H1 (cell line): ENCODE measurements at regions not wholly inside any gene's neighbourhood (a gene's known extent, or its start where the extent isn't known, plus 50 kb on each side); places are given as distances from the start of the nearest gene placed in this dataset.

ENCODE experiments used
- CTCF ChIA-PET: fragments of 300-600 bp; sonication (Branson Sonifier 250); formaldehyde crosslinking; loops from one replicate; lab custom pipeline; 2021; ENCODE audit not compliant: partially characterized antibody; lab: Charles Lee
- POLR2A ChIA-PET: fragments of 300-600 bp; sonication (Branson Sonifier 250); formaldehyde crosslinking; loops from one replicate; lab custom pipeline; 2021; ENCODE audit warnings: inconsistent platforms; ENCODE audit not compliant: partially characterized antibody; lab: Charles Lee
- DNase-seq, 2 experiments: peaks; one replicate each; pipeline versions ENCODE4 v3.0.0 to v3.0.0-alpha.2; 2010 to 2022; ENCODE audit warnings: low spot score in 2 of 2, low read depth in 1 of 2, mixed read lengths in 1 of 2
- FAIRE-seq: peaks from 2 replicates; lab custom pipeline; 2011; peaks lifted over from hg19 to GRCh38; lab: Jason Lieb, UNC
- H2AFZ ChIP-seq: 2 replicates; pipeline ENCODE4 v1.8.1; 2012; ENCODE audit warnings: low read length, inconsistent platforms
- H2AK5ac ChIP-seq: 2 replicates; pipeline ENCODE4 v1.6.1; 2013; ENCODE audit warnings: low read depth, low read length
- H2BK120ac ChIP-seq: replicated peaks from 2 replicates; pipeline ENCODE3; 2013; ENCODE audit warnings: low read depth, low read length, inconsistent platforms
- H2BK12ac ChIP-seq: 2 replicates; pipeline ENCODE4 v1.6.1; 2013; ENCODE audit warnings: low read depth, low read length
- H2BK15ac ChIP-seq: 2 replicates; pipeline ENCODE4 v1.6.1; 2013; ENCODE audit warnings: low read length
- H2BK20ac ChIP-seq: 2 replicates; pipeline ENCODE4 v1.6.1; 2013; ENCODE audit warnings: low read length
- H2BK5ac ChIP-seq: 2 replicates; pipeline ENCODE4 v1.6.1; 2013; ENCODE audit warnings: low read depth, low read length
- H3K14ac ChIP-seq: 2 replicates; pipeline ENCODE4 v1.6.1; 2013; ENCODE audit warnings: inconsistent platforms; ENCODE audit not compliant: insufficient read length
- H3K18ac ChIP-seq: 2 replicates; pipeline ENCODE4 v1.6.1; 2013; ENCODE audit warnings: low read length; ENCODE audit errors: extremely low read depth
- H3K23ac ChIP-seq: 2 replicates; pipeline ENCODE4 v1.6.1; 2013; ENCODE audit warnings: inconsistent platforms; ENCODE audit not compliant: insufficient read length
- H3K23me2 ChIP-seq: 2 replicates; pipeline ENCODE4 v1.6.1; 2013; ENCODE audit warnings: low read depth, low read length
- H3K27ac ChIP-seq: 2 replicates; pipeline ENCODE4 v1.6.1; 2011; ENCODE audit warnings: low read depth, low read length, inconsistent platforms
- H3K27me3 ChIP-seq, 4 experiments: replicated peaks in 1 of 4; 1 replicate in 1 of 4; 2 replicates in 3 of 4; pipeline versions ENCODE4 v1.6.1 to v1.8.1; 2011 to 2013; ENCODE audit warnings: low read length in 3 of 4, mild to moderate bottlenecking in 3 of 4, inconsistent platforms in 2 of 4, mixed read lengths in 2 of 4, moderate library complexity in 1 of 4; ENCODE audit not compliant: control insufficient read depth in 3 of 4, insufficient read depth in 3 of 4; ENCODE audit errors: extremely low read depth in 1 of 4
- H3K36me3 ChIP-seq, 4 experiments: 2 replicates each; pipeline versions ENCODE4 v1.6.1 to v1.8.1; 2011 to 2013; ENCODE audit warnings: mild to moderate bottlenecking in 4 of 4, low read length in 3 of 4, moderate library complexity in 2 of 4, control low read depth in 1 of 4, inconsistent platforms in 1 of 4; ENCODE audit not compliant: insufficient read depth in 4 of 4, control insufficient read depth in 2 of 4
- H3K4ac ChIP-seq: replicated peaks from 2 replicates; pipeline ENCODE3; 2013; ENCODE audit warnings: low read length, low read depth, mixed read lengths, inconsistent platforms; ENCODE audit not compliant: insufficient read length
- H3K4me1 ChIP-seq, 4 experiments: replicated peaks in 1 of 4; 1 replicate in 1 of 4; 2 replicates in 3 of 4; pipeline versions ENCODE4 v1.6.1 to v1.8.1; 2011 to 2013; ENCODE audit warnings: low read length in 3 of 4, inconsistent platforms in 2 of 4, mixed read lengths in 1 of 4; ENCODE audit not compliant: insufficient read depth in 4 of 4, control insufficient read depth in 3 of 4
- H3K4me2 ChIP-seq, 2 experiments: 2 replicates each; pipeline versions ENCODE4 v1.6.1 to v1.8.1; 2011 to 2013; ENCODE audit warnings: low read depth in 2 of 2, low read length in 2 of 2, control low read depth in 1 of 2, inconsistent platforms in 1 of 2, mild to moderate bottlenecking in 1 of 2; ENCODE audit not compliant: insufficient read depth in 1 of 2
- H3K4me3 ChIP-seq, 4 experiments: fragments of 200-600, 300-600 bp in 1 of 4; sonication (generic), shearing (Covaris generic), sonication (Bioruptor Twin) in 1 of 4; 2 replicates each; pipeline versions ENCODE4 v1.5.1 to v1.8.1; 2011 to 2016; ENCODE audit warnings: low read length in 4 of 4, low read depth in 3 of 4, control low read depth in 2 of 4, inconsistent platforms in 2 of 4, mild to moderate bottlenecking in 2 of 4, mixed read lengths in 1 of 4, moderate library complexity in 1 of 4; ENCODE audit not compliant: insufficient read depth in 2 of 4; ENCODE audit errors: extremely low read depth in 1 of 4
- H3K56ac ChIP-seq: replicated peaks from 2 replicates; pipeline ENCODE3; 2013; ENCODE audit warnings: low read depth, mild to moderate bottlenecking, mixed read lengths, low read length, inconsistent platforms; ENCODE audit not compliant: insufficient read length
- H3K79me1 ChIP-seq: 2 replicates; pipeline ENCODE4 v1.6.1; 2013; ENCODE audit warnings: low read depth, low read length, control low read depth
- H3K79me2 ChIP-seq, 2 experiments: 2 replicates each; pipeline versions ENCODE4 v1.6.1 to v1.8.1; 2012 to 2013; ENCODE audit warnings: low read length in 2 of 2, mild to moderate bottlenecking in 2 of 2, inconsistent platforms in 1 of 2; ENCODE audit not compliant: insufficient read depth in 2 of 2, control insufficient read depth in 1 of 2
- H3K9ac ChIP-seq, 4 experiments: replicated peaks in 1 of 4; 1 replicate in 1 of 4; 2 replicates in 3 of 4; pipeline versions ENCODE4 v1.6.1 to v1.8.1; 2011 to 2013; ENCODE audit warnings: low read depth in 3 of 4, low read length in 3 of 4, control low read depth in 2 of 4, mild to moderate bottlenecking in 2 of 4, moderate library complexity in 2 of 4, inconsistent platforms in 1 of 4; ENCODE audit errors: extremely low read depth in 1 of 4
- H3K9me3 ChIP-seq, 2 experiments: 2 replicates each; pipeline versions ENCODE4 v1.6.1 to v1.8.1; 2012 to 2013; ENCODE audit warnings: mild to moderate bottlenecking in 2 of 2, moderate library complexity in 2 of 2, control low read depth in 1 of 2, inconsistent platforms in 1 of 2, low read depth in 1 of 2, low read length in 1 of 2, mixed read lengths in 1 of 2; ENCODE audit not compliant: insufficient read depth in 2 of 2
- H4K20me1 ChIP-seq, 2 experiments: replicated peaks in 1 of 2; 2 replicates each; pipeline versions ENCODE3 to v1.8.1; 2011 to 2013; ENCODE audit warnings: inconsistent platforms in 2 of 2, low read length in 2 of 2, mild to moderate bottlenecking in 1 of 2; ENCODE audit not compliant: insufficient read depth in 2 of 2, control insufficient read depth in 1 of 2
- H4K5ac ChIP-seq: 2 replicates; pipeline ENCODE4 v1.6.1; 2013; ENCODE audit warnings: low read length, low read depth, mixed read lengths, inconsistent platforms; ENCODE audit not compliant: insufficient read length
- H4K8ac ChIP-seq: 2 replicates; pipeline ENCODE4 v1.8.0; 2013; ENCODE audit warnings: mild to moderate bottlenecking, moderate library complexity, low read length, inconsistent platforms; ENCODE audit not compliant: insufficient read depth; ENCODE audit errors: extremely low read depth
- H4K91ac ChIP-seq: replicated peaks from 2 replicates; pipeline ENCODE3; 2013; ENCODE audit warnings: low read length, mixed read lengths, inconsistent platforms; ENCODE audit not compliant: insufficient read length
- BRCA1 ChIP-seq: IDR thresholded peaks from 2 replicates; pipeline ENCODE4 v1.6.1; 2012; ENCODE audit warnings: low read depth, low read length, improper control_type of control experiment
- CEBPB ChIP-seq: IDR thresholded peaks from 2 replicates; pipeline ENCODE4 v1.6.1; 2012; ENCODE audit warnings: low read depth, low read length
- CHD1 ChIP-seq: IDR thresholded peaks from 2 replicates; pipeline ENCODE4 v1.6.1; 2012; ENCODE audit warnings: low read depth, low read length, improper control_type of control experiment
- FOSL1 ChIP-seq: IDR thresholded peaks from 2 replicates; pipeline ENCODE4 v1.6.1; 2011; ENCODE audit warnings: mild to moderate bottlenecking, low read depth, low read length, moderate library complexity; ENCODE audit not compliant: insufficient read depth
- GTF2F1 ChIP-seq: IDR thresholded peaks from 2 replicates; pipeline ENCODE4 v1.6.1; 2012; ENCODE audit warnings: low read depth, low read length, improper control_type of control experiment, borderline replicate concordance
- HDAC2 ChIP-seq, 2 experiments: fragments of 300-600 bp in 1 of 2; sonication (generic) in 1 of 2; IDR thresholded peaks; 2 replicates each; pipeline ENCODE4 v1.6.1; 2011 to 2012; ENCODE audit warnings: low read depth in 2 of 2, low read length in 2 of 2, mild to moderate bottlenecking in 2 of 2, moderate library complexity in 2 of 2, borderline replicate concordance in 1 of 2, inconsistent platforms in 1 of 2
- NANOG ChIP-seq: IDR thresholded peaks from 2 replicates; pipeline ENCODE4 v1.6.1; 2011; ENCODE audit warnings: low read length, low read depth, mild to moderate bottlenecking, inconsistent platforms; ENCODE audit not compliant: insufficient read depth, poor library complexity, severe bottlenecking
- POLR2AphosphoS5 ChIP-seq: IDR thresholded peaks from 2 replicates; pipeline ENCODE4 v1.6.1; 2011; ENCODE audit warnings: low read depth, low read length
- POU5F1 ChIP-seq: IDR thresholded peaks from 2 replicates; pipeline ENCODE4 v1.6.1; 2011; ENCODE audit warnings: low read depth, mild to moderate bottlenecking, low read length, moderate library complexity
- RBBP5 ChIP-seq: IDR thresholded peaks from 2 replicates; pipeline ENCODE4 v1.7.1; 2012; ENCODE audit warnings: low read depth, mild to moderate bottlenecking, inconsistent platforms, low read length, moderate library complexity, borderline replicate concordance
- RNF2 ChIP-seq: fragments of 200-900, 300-1000 bp; sonication (generic); IDR thresholded peaks from 2 replicates; pipeline ENCODE4 v1.7.1; 2016; ENCODE audit warnings: borderline replicate concordance, low read depth, mild to moderate bottlenecking, antibody characterized with exemption, low read length; ENCODE audit not compliant: poor library complexity, severe bottlenecking; ENCODE audit errors: missing control alignments
- RXRA ChIP-seq: IDR thresholded peaks from 2 replicates; pipeline ENCODE4 v1.6.1; 2011; ENCODE audit warnings: low read depth, mild to moderate bottlenecking, low read length, moderate library complexity; ENCODE audit not compliant: insufficient read depth
- ZNF274 ChIP-seq: IDR thresholded peaks from 2 replicates; pipeline ENCODE4 v1.7.0; 2012; ENCODE audit warnings: low read length, borderline replicate concordance; ENCODE audit errors: extremely low read depth
- WGBS, 2 experiments: shearing (Covaris generic) in 1 of 2; methylation state at CpG; one replicate each; pipeline versions ENCODE4 v1.1.6 to v1.1.7; 2013 to 2015; ENCODE audit warnings: low lambda C conversion rate in 2 of 2, mixed read lengths in 2 of 2, inconsistent platforms in 1 of 2, low coverage in 1 of 2, missing lambda C conversion rate in 1 of 2; ENCODE audit not compliant: insufficient replicate concordance in 2 of 2, insufficient coverage in 1 of 2, insufficient read length in 1 of 2; ENCODE audit errors: extremely low coverage in 1 of 2, missing lambda C conversion rate in 1 of 2; 5-methylcytosine and 5-hydroxymethylcytosine counted together
- TF ChIP-seq, protein P1 (sequence below): IDR thresholded peaks from 2 replicates; pipeline ENCODE4 v1.6.1; 2012; ENCODE audit warnings: inconsistent platforms

DNA sequence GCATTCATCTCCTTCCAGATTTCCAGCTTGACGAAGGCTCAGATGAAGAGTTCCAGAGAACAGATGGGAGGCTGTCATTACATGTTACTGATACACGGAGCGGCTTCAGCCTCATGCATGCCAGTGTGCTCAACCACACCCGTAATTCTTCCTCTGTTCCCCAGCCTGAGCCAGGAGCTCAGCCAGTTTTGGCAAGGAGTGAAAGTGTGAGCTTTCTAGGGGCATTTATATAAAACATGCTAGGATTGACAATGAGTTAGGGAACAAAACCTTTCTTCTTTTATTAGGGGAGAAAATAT lies 290.4 kb upstream of the PLXNA2 start:
- H4K8ac ChIP-seq: no peak overlapping the region
- H4K20me1 ChIP-seq: no peaks in the 10 kb centered on the region
- CTCF ChIA-PET: interaction anchor here (0.7 kb wide), 1 partner anchor 118 kb away, joined by 3 read pairs; no protein-coding TSS in a partner anchor
- H2AK5ac ChIP-seq: no peak overlapping the region
- no peaks in the 10 kb centered on the region for H3K27me3 ChIP-seq
- no peak overlapping the region for H3K4me2 ChIP-seq
- H3K23me2 ChIP-seq: no peaks in the 10 kb centered on the region
- H3K9me3 ChIP-seq: no peaks in the 10 kb centered on the region
- POLR2A ChIA-PET: no interaction called here
- no peak overlapping the region for H3K18ac ChIP-seq
- no peaks in the 10 kb centered on the region for H3K36me3 ChIP-seq
- no peak overlapping the region for H2BK20ac ChIP-seq
- DNase-seq (no peak), FAIRE-seq (no peak)
- no peak overlapping the region for H3K9ac ChIP-seq
- H3K56ac ChIP-seq: no peak overlapping the region
- H2BK15ac ChIP-seq: no peak overlapping the region
- H3K27ac ChIP-seq: no peak overlapping the region
- H2BK120ac ChIP-seq: no peak overlapping the region
- H3K4me1 ChIP-seq: peaks cover 0 to 4% (median 2%) of the 10 kb centered on the region in 4 experiments; a peak in 5 of 7 replicates
- H3K4ac ChIP-seq: no peak overlapping the region
- WGBS, 2 experiments: 85% methylated on average over 4 of the region's 4 CpGs; no CpG with 5 or more reads in 1 of the 2 experiments
- H3K23ac ChIP-seq: no peak overlapping the region
- H3K79me1 ChIP-seq: no peaks in the 10 kb centered on the region
- no peaks in the 10 kb centered on the region for H3K79me2 ChIP-seq
- H2AFZ ChIP-seq: no peak overlapping the region
- H3K4me3 ChIP-seq: no peak overlapping the region
- no peak overlapping the region for H4K91ac ChIP-seq
- H4K5ac ChIP-seq: no peak overlapping the region
- no peak overlapping the region for H2BK5ac ChIP-seq
- no peak overlapping the region for H2BK12ac ChIP-seq
- H3K14ac ChIP-seq: no peak overlapping the region
- no peak for TF ChIP-seq FOSL1
- TF ChIP-seq BRCA1: no peak
- TF ChIP-seq RNF2: no peak
- TF ChIP-seq POLR2AphosphoS5: no peak
- TF ChIP-seq GTF2F1: no peak
- TF ChIP-seq CEBPB: no peak
- no peak for TF ChIP-seq RBBP5
- no peak for TF ChIP-seq NANOG
- TF ChIP-seq, protein P1, sequence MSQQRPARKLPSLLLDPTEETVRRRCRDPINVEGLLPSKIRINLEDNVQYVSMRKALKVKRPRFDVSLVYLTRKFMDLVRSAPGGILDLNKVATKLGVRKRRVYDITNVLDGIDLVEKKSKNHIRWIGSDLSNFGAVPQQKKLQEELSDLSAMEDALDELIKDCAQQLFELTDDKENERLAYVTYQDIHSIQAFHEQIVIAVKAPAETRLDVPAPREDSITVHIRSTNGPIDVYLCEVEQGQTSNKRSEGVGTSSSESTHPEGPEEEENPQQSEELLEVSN: no peak
- TF ChIP-seq RXRA: no peak
- no peak for TF ChIP-seq POU5F1
- TF ChIP-seq HDAC2 (IDR thresholded peaks at IDR 0.05; ENCODE audit: borderline replicate concordance in 1 of 2, low read depth in 2 of 2, low read length in 2 of 2): no peak
- no peak for TF ChIP-seq CHD1
- no peak for TF ChIP-seq ZNF274
